Activated B cell treated with CpG ODN at 0.5 μM for 24 hours (primary cell): ENCODE measurements at regions not wholly inside any gene's neighbourhood (a gene's known extent, or its start where the extent isn't known, plus 50 kb on each side); places are given as distances from the start of the nearest gene placed in this dataset.

ENCODE experiments used
- ATAC-seq: fragments of 200-7000 bp; cut with Tn5 transposase; one replicate; pipeline ENCODE4 v1.10.0; 2021; ENCODE audit warnings: low read depth, mild to moderate bottlenecking, moderate library complexity
- CTCF ChIA-PET: fragments of 350-600 bp; sonication (Branson Sonifier 250); formaldehyde crosslinking; loops from one replicate; lab custom pipeline; 2021; ENCODE audit warnings: antibody characterized with exemption; lab: Charles Lee
- POLR2A ChIA-PET: fragments of 350-600 bp; sonication (Branson Sonifier 250); formaldehyde crosslinking; loops from one replicate; lab custom pipeline; 2021; ENCODE audit warnings: antibody characterized with exemption; lab: Charles Lee
- DNase-seq: peaks from one replicate; pipeline ENCODE4 v3.0.0; 2022
- H3K27ac Mint-ChIP-seq: one replicate; pipeline ENCODE4 v1.8.0; 2020; ENCODE audit warnings: mixed read lengths
- H3K27me3 Mint-ChIP-seq: one replicate; pipeline ENCODE4 v1.8.0; 2021; ENCODE audit warnings: mixed read lengths
- H3K36me3 Mint-ChIP-seq: one replicate; pipeline ENCODE4 v1.8.0; 2021; ENCODE audit warnings: low read depth, mixed read lengths
- H3K4me1 Mint-ChIP-seq: one replicate; pipeline ENCODE4 v1.8.0; 2021; ENCODE audit warnings: mixed read lengths
- H3K4me3 Mint-ChIP-seq: one replicate; pipeline ENCODE4 v1.8.0; 2020; ENCODE audit warnings: mild to moderate bottlenecking, mixed read lengths
- H3K9me3 Mint-ChIP-seq: one replicate; pipeline ENCODE4 v1.8.0; 2020; ENCODE audit warnings: mixed read lengths
- intact Hi-C: fragments of 100-400 bp; cut with micrococcal nuclease; formaldehyde crosslinking; loops from one replicate; pipeline ENCODE4 v1.15.1; 2024
- TF ChIP-seq, protein P1 (sequence below): fragments of 200-600 bp; IDR thresholded peaks from one replicate; pipeline ENCODE4 v1.8.0; 2022; ENCODE audit warnings: antibody characterized with exemption, mild to moderate bottlenecking

DNA sequence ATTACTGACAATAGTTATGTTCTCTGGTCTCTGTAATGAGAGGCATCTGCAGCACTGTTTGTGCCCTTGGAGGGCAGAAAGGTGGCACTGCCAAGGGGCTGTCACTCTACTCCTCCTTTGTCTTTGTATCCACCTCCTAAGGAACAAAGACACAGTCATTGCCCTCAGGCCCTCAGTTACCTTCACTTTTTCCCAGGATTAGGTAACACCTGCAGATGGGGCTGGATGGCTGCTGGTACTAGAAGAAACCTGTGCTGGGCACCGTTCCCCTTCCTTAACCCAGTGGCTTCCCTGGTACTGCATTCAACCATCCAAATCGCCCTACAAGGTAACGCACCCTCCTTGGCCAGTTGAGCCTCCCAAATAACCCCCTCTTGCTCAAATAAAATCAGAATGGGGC is 246.9 kb upstream of the NEBL start:
- CTCF ChIA-PET: no interaction called here
- DNase-seq: no peak

GRCh38 chr10:21141946-21142492 is 244.9 kb upstream of the NEBL start:
- H3K4me1 Mint-ChIP-seq: no peaks in the 10 kb centered on the region
- DNase-seq (no peak), ATAC-seq (no peak)
- TF ChIP-seq, protein P1, sequence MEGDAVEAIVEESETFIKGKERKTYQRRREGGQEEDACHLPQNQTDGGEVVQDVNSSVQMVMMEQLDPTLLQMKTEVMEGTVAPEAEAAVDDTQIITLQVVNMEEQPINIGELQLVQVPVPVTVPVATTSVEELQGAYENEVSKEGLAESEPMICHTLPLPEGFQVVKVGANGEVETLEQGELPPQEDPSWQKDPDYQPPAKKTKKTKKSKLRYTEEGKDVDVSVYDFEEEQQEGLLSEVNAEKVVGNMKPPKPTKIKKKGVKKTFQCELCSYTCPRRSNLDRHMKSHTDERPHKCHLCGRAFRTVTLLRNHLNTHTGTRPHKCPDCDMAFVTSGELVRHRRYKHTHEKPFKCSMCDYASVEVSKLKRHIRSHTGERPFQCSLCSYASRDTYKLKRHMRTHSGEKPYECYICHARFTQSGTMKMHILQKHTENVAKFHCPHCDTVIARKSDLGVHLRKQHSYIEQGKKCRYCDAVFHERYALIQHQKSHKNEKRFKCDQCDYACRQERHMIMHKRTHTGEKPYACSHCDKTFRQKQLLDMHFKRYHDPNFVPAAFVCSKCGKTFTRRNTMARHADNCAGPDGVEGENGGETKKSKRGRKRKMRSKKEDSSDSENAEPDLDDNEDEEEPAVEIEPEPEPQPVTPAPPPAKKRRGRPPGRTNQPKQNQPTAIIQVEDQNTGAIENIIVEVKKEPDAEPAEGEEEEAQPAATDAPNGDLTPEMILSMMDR: no peak
- H3K4me3 Mint-ChIP-seq: no peak overlapping the region
- CTCF ChIA-PET: no interaction called here
- H3K9me3 Mint-ChIP-seq: no peaks in the 10 kb centered on the region
- H3K27me3 Mint-ChIP-seq: no peaks in the 10 kb centered on the region
- no peak overlapping the region for H3K27ac Mint-ChIP-seq
- H3K36me3 Mint-ChIP-seq: no peaks in the 10 kb centered on the region
- POLR2A ChIA-PET: no interaction called here
- intact Hi-C loops: no loop called here

More for the DNA sequence above, 246.9 kb upstream of the NEBL start:
- TF ChIP-seq, protein P1: no peak
- Mint-ChIP-seq H3K27me3 (no peaks in the 10 kb centered on the region), H3K4me1 (no peaks in the 10 kb centered on the region), H3K36me3 (no peaks in the 10 kb centered on the region), H3K27ac (no peak overlapping the region), H3K9me3 (no peaks in the 10 kb centered on the region), H3K4me3 (no peak overlapping the region)
- POLR2A ChIA-PET: no interaction called here
- intact Hi-C loops: no loop called here
- no peak for ATAC-seq

DNA sequence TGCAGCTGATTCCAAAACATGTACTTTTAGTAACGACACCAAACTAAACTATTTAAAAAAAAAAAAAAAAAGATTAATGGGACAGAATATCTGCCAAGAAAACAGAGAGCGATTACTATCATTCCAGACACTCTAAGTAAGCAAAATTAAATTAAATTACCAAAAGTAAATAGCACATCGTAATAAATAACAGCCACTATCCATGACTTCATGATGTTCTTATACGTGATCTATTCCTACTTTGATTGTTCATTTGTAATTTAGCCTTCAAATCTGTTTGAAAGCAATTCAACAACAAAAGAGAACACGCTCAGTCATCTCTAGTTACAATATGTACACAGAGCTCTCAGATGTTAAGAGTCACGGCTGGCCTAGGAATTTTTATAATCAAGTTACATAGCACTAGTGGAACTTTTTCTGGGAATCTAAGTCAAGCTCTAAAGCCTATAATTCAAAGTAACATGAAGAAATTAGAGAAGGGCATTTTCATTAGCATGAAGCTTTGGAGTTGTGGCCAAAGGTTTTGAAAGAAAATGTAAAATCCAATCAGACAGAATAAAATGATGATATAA is 241.7 kb upstream of the NEBL start:
- DNase-seq: no peak
- ATAC-seq: no peak
- intact Hi-C loops: no loop called here
- TF ChIP-seq, protein P1: no peak
- POLR2A ChIA-PET: no interaction called here
- Mint-ChIP-seq H3K4me3 (no peak overlapping the region), H3K36me3 (no peaks in the 10 kb centered on the region), H3K9me3 (no peaks in the 10 kb centered on the region), H3K27me3 (peaks cover 6% of the 10 kb centered on the region), H3K4me1 (no peaks in the 10 kb centered on the region), H3K27ac (no peak overlapping the region)
- CTCF ChIA-PET: no interaction called here

DNA sequence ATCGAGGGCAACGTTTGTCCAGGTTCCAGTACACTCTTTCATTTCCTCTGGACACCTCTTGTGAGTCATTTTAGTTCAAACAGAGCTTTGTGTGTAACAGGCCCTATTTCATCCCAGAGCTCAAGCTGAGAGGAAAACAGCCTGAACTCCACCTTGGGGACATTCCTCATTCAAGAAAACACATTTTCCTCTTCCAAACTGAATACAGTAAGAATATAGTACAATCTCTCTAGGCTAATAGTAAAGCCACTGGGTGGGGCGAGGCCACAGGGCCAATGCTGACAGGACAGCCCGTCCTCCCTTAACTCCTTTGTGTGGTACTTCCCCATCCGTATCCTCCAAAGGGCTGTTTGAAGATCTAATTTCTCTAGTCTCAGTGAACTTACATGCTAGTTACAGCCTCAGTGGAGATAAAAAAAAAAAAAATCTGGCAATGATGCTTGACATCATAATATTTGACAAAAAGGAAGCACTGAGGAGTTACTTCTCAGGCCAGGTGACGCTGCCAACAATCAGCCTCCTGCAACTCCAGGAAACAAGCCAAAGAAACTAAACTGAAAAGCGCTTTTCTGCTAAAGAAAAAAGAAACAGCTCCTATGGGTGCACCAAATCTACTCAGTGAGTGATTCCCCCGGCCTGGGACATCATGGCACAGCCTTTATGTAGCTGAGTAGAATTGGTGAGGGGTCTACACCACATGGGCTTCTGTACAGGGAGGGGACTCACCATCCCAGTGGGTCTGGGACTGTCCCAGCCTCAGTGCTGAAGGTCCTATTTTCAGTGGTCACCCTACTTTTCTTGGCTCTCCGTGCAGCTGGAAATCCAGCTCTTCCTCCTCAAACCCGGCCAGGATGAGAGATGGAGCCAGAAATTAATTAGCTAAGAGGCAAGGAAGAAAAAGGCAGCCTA is 238.2 kb upstream of the NEBL start:
- no peaks in the 10 kb centered on the region for H3K9me3 Mint-ChIP-seq
- ATAC-seq (no peak), DNase-seq (no peak)
- ChIA-PET CTCF (no interaction called here), POLR2A (no interaction called here)
- H3K4me1 Mint-ChIP-seq: no peaks in the 10 kb centered on the region
- H3K27ac Mint-ChIP-seq: no peak overlapping the region
- peaks cover 6% of the 10 kb centered on the region for H3K27me3 Mint-ChIP-seq
- no peak overlapping the region for H3K4me3 Mint-ChIP-seq
- H3K36me3 Mint-ChIP-seq: no peaks in the 10 kb centered on the region
- intact Hi-C loops: no loop called here
- TF ChIP-seq, protein P1: no peak

DNA sequence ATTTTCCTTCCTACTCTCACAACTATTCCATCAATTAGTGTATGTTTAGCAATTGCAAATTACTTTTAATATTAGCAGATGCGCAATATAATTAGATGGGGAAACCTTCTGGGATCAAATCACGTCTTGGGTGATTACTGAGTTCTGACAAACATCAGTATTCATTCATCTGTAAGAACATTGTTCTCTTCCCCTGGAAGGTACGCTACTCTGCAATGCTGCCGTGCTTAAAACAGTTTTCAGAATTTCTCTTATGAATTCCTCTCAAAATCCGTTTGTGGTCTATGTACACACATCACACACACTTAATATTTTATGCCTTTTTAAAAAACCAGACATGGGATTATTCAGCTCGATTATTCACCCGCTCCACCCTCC is 237.5 kb upstream of the NEBL start:
- Mint-ChIP-seq H3K27ac (no peak overlapping the region), H3K4me1 (no peaks in the 10 kb centered on the region), H3K27me3 (peaks cover 6% of the 10 kb centered on the region), H3K36me3 (no peaks in the 10 kb centered on the region), H3K9me3 (no peaks in the 10 kb centered on the region), H3K4me3 (no peak overlapping the region)
- POLR2A ChIA-PET: no interaction called here
- TF ChIP-seq, protein P1: no peak
- CTCF ChIA-PET: no interaction called here
- intact Hi-C loops: no loop called here
- DNase-seq (no peak), ATAC-seq (no peak)
